ENCODE measurements at regions not wholly inside any gene's neighbourhood (a gene's known extent, or its start where the extent isn't known, plus 50 kb on each side); places are given as distances from the start of the nearest gene placed in this dataset.
"Not testable (repeated sequence)": the region's sequence is repeated elsewhere in the genome, so short reads cannot be mapped to it uniquely, and the experiment has no call there.

- intact Hi-C loops (cut with DNase I), result loop anchor here (5.0 kb wide), 1 partner anchor 131 kb away; no protein-coding TSS in a partner anchor
- H3K9me3 ChIP-seq, result no peaks in the 10 kb centered on the region
- H3K4me1 ChIP-seq (replicated peaks), result no peaks in the 10 kb centered on the region
- TF ChIP-seq POLR2AphosphoS5 (IDR thresholded peaks at IDR 0.05) (peak; percentile 2), POLR2A (IDR thresholded peaks at IDR 0.05) (no peak)
- H3K4me3 ChIP-seq, result peak overlapping the region in 1 of 2 donors; percentile 22
- H3K27me3 ChIP-seq (replicated peaks; ENCODE audit: insufficient read depth), result no peaks in the 10 kb centered on the region
- peak; percentile 22 for DNase-seq (ENCODE audit: low spot score)
- H3K27ac ChIP-seq, result peak overlapping the region in 1 of 2 donors; percentile 25
- H3K36me3 ChIP-seq, result no peaks in the 10 kb centered on the region
- 11% methylated on average over 26 of the region's 26 CpGs for WGBS
Measured at GRCh38 chr10:47165711-47166404, 134.1 kb upstream of the GDF10 start.

- DNase-seq (ENCODE audit: low spot score), result no peak
- Histone ChIP-seq H3K27ac (no peak overlapping the region), H3K4me3 (no peak overlapping the region), H3K27me3 (replicated peaks; ENCODE audit: insufficient read depth) (no peaks in the 10 kb centered on the region), H3K4me1 (replicated peaks) (no peaks in the 10 kb centered on the region), H3K36me3 (no peaks in the 10 kb centered on the region), H3K9me3 (no peaks in the 10 kb centered on the region)
- TF ChIP-seq CTCF (IDR thresholded peaks at IDR 0.05), result no peak
- no peak for TF ChIP-seq POLR2AphosphoS5 (IDR thresholded peaks at IDR 0.05)
- no peak for TF ChIP-seq POLR2A (IDR thresholded peaks at IDR 0.05)
- intact Hi-C loops (cut with DNase I), result loop anchor here (5.0 kb wide), 1 partner anchor 131 kb away; no protein-coding TSS in a partner anchor
- 54% methylated on average over 7 of the region's 7 CpGs for WGBS
Measured at GRCh38 chr10:47166405-47166777, 133.6 kb upstream of the GDF10 start.

- not testable (repeated sequence) for H3K36me3 ChIP-seq; H3K9me3 ChIP-seq; H3K27me3 ChIP-seq (replicated peaks; ENCODE audit: insufficient read depth); DNase-seq (ENCODE audit: low spot score); H3K4me1 ChIP-seq (replicated peaks); H3K4me3 ChIP-seq
- H3K27ac ChIP-seq, result peak overlapping the region in 1 of 2 donors; percentile 46
- intact Hi-C loops (cut with DNase I), result loop anchor here (5.0 kb wide), 1 partner anchor 130 kb away; no protein-coding TSS in a partner anchor
- WGBS, result 75% methylated on average over 17 of the region's 17 CpGs
Measured at GRCh38 chr10:47166808-47167581, 133.0 kb upstream of the GDF10 start.

GRCh38 chr10:47167591-47167990, 132.4 kb upstream of the GDF10 start:
- 81% methylated on average over 2 of the region's 2 CpGs for WGBS
- no peak overlapping the region for H3K4me3 ChIP-seq
- DNase-seq (ENCODE audit: low spot score), result no peak
- H3K27ac ChIP-seq, result no peak overlapping the region
- intact Hi-C loops (cut with DNase I), result loop anchor here (5.0 kb wide), 1 partner anchor 130 kb away; no protein-coding TSS in a partner anchor
- no peaks in the 10 kb centered on the region for H3K4me1 ChIP-seq (replicated peaks)
- H3K27me3 ChIP-seq (replicated peaks; ENCODE audit: insufficient read depth), result no peaks in the 10 kb centered on the region
- H3K9me3 ChIP-seq, result no peaks in the 10 kb centered on the region
- no peaks in the 10 kb centered on the region for H3K36me3 ChIP-seq
- TF ChIP-seq POLR2A (IDR thresholded peaks at IDR 0.05) (no peak), CTCF (IDR thresholded peaks at IDR 0.05) (no peak), POLR2AphosphoS5 (IDR thresholded peaks at IDR 0.05) (no peak)

- no peak for DNase-seq (ENCODE audit: low spot score)
- Histone ChIP-seq H3K36me3 (no peaks in the 10 kb centered on the region), H3K27me3 (replicated peaks; ENCODE audit: insufficient read depth) (no peaks in the 10 kb centered on the region), H3K4me3 (no peak overlapping the region), H3K4me1 (replicated peaks) (no peaks in the 10 kb centered on the region), H3K9me3 (no peaks in the 10 kb centered on the region), H3K27ac (no peak overlapping the region)
- WGBS, result 79% methylated on average over 1 of the region's 1 CpG
- intact Hi-C loops (cut with DNase I), result loop anchor here (5.0 kb wide), 1 partner anchor 128 kb away; no protein-coding TSS in a partner anchor
- TF ChIP-seq POLR2AphosphoS5 (IDR thresholded peaks at IDR 0.05), result no peak
- TF ChIP-seq POLR2A (IDR thresholded peaks at IDR 0.05), result no peak
- no peak for TF ChIP-seq CTCF (IDR thresholded peaks at IDR 0.05)
Measured at GRCh38 chr10:47169581-47169980, 130.4 kb upstream of the GDF10 start.

All from prostate gland (tissue), 2 donors.